CD14-positive monocyte (primary cell): ENCODE measurements at regions not wholly inside any gene's neighbourhood (a gene's known extent, or its start where the extent isn't known, plus 50 kb on each side); places are given as distances from the start of the nearest gene placed in this dataset.

Source experiments
- DNase-seq, 3 donors: peaks; one replicate each; pipeline ENCODE4 v3.0.0-alpha.2; 2011 to 2022
- H2AFZ ChIP-seq: 2 replicates; pipeline ENCODE4 v1.6.0; 2012; ENCODE audit warnings: mild to moderate bottlenecking, low read depth, low read length, inconsistent platforms; ENCODE audit not compliant: insufficient read depth, poor library complexity, severe bottlenecking
- H3K27ac ChIP-seq, 2 donors: 1 replicate in 1 of 2; 2 replicates in 1 of 2; pipeline ENCODE4 v1.5.1; 2012 to 2013; ENCODE audit warnings: low read length in 2 of 2, control low read depth in 1 of 2, inconsistent platforms in 1 of 2, low read depth in 1 of 2, mild to moderate bottlenecking in 1 of 2
- H3K27me3 ChIP-seq, 2 donors: one replicate each; pipeline versions ENCODE4 v1.6.0 to v1.6.1; 2011 to 2013; ENCODE audit warnings: low read length in 2 of 2; ENCODE audit not compliant: control insufficient read depth in 2 of 2, insufficient read depth in 2 of 2
- H3K36me3 ChIP-seq, 2 donors: replicated peaks in 1 of 2; 1 replicate in 1 of 2; 2 replicates in 1 of 2; pipeline versions ENCODE4 v1.5.1 to v1.6.1; 2012 to 2013; ENCODE audit warnings: low read length in 2 of 2, control low read depth in 1 of 2, inconsistent platforms in 1 of 2, mild to moderate bottlenecking in 1 of 2; ENCODE audit not compliant: insufficient read depth in 2 of 2, control insufficient read depth in 1 of 2
- H3K4me1 ChIP-seq, 2 donors: 1 replicate in 1 of 2; 2 replicates in 1 of 2; pipeline versions ENCODE4 v1.5.1 to v1.6.1; 2012 to 2013; ENCODE audit warnings: low read length in 2 of 2, control low read depth in 1 of 2, inconsistent platforms in 1 of 2, mild to moderate bottlenecking in 1 of 2, moderate library complexity in 1 of 2; ENCODE audit not compliant: insufficient read depth in 2 of 2, control insufficient read depth in 1 of 2
- H3K4me2 ChIP-seq: replicated peaks from 2 replicates; pipeline ENCODE3; 2012; ENCODE audit warnings: low read length, moderate library complexity, mild to moderate bottlenecking; ENCODE audit not compliant: poor library complexity, severe bottlenecking; ENCODE audit errors: extremely low read depth
- H3K4me3 ChIP-seq, 3 experiments: fragments of 200-600 bp in 1 of 3; sonication (generic) in 1 of 3; replicated peaks in 1 of 3; 1 replicate in 2 of 3; 2 replicates in 1 of 3; pipeline ENCODE4 v1.5.1; 2011 to 2013; ENCODE audit warnings: low read length in 3 of 3, mild to moderate bottlenecking in 3 of 3, control low read depth in 2 of 3, low read depth in 2 of 3, inconsistent platforms in 1 of 3, moderate library complexity in 1 of 3
- H3K79me2 ChIP-seq: 2 replicates; pipeline ENCODE4 v1.6.0; 2012; ENCODE audit warnings: mild to moderate bottlenecking, control low read depth, inconsistent platforms, low read length, moderate library complexity; ENCODE audit not compliant: insufficient read depth
- H3K9ac ChIP-seq: 2 replicates; pipeline ENCODE4 v1.6.0; 2017; ENCODE audit warnings: low read length, mild to moderate bottlenecking; ENCODE audit not compliant: insufficient read depth, poor library complexity, severe bottlenecking
- H3K9me3 ChIP-seq, 2 donors: replicated peaks in 1 of 2; 1 replicate in 1 of 2; 2 replicates in 1 of 2; pipeline versions ENCODE4 v1.5.1 to v1.6.1; 2012 to 2013; ENCODE audit warnings: low read length in 2 of 2, control low read depth in 1 of 2; ENCODE audit not compliant: control insufficient read depth in 1 of 2, insufficient read depth in 1 of 2
- H4K20me1 ChIP-seq: 2 replicates; pipeline ENCODE4 v1.6.0; 2012; ENCODE audit warnings: mild to moderate bottlenecking, low read length, control low read depth, moderate library complexity; ENCODE audit not compliant: insufficient read depth
- H3K27ac Mint-ChIP-seq, 7 donors: one replicate each; pipeline ENCODE4 v1.8.0; 2020; ENCODE audit warnings: mild to moderate bottlenecking in 7 of 7, mixed read lengths in 7 of 7, moderate library complexity in 6 of 7, inconsistent platforms in 2 of 7
- H3K27me3 Mint-ChIP-seq, 3 donors: one replicate each; pipeline ENCODE4 v1.8.0; 2021 to 2022; ENCODE audit warnings: low read depth in 3 of 3, mild to moderate bottlenecking in 3 of 3, mixed read lengths in 3 of 3, moderate library complexity in 3 of 3, inconsistent platforms in 1 of 3
- H3K36me3 Mint-ChIP-seq, 2 donors: one replicate each; pipeline ENCODE4 v1.8.0; 2020; ENCODE audit warnings: mixed read lengths in 2 of 2, inconsistent platforms in 1 of 2, mild to moderate bottlenecking in 1 of 2
- H3K4me1 Mint-ChIP-seq: one replicate; pipeline ENCODE4 v1.8.0; 2020; ENCODE audit warnings: mild to moderate bottlenecking, mixed read lengths
- H3K4me3 Mint-ChIP-seq, 2 donors: one replicate each; pipeline ENCODE4 v1.8.0; 2020; ENCODE audit warnings: mild to moderate bottlenecking in 2 of 2, mixed read lengths in 2 of 2, moderate library complexity in 1 of 2
- H3K9me3 Mint-ChIP-seq, 7 donors: one replicate each; pipeline ENCODE4 v1.8.0; 2020 to 2022; ENCODE audit warnings: mixed read lengths in 7 of 7, mild to moderate bottlenecking in 6 of 7, moderate library complexity in 6 of 7, inconsistent platforms in 2 of 7
- WGBS: methylation state at CpG from one replicate; pipeline ENCODE4 v1.1.5; 2013; ENCODE audit warnings: missing lambda C conversion rate; ENCODE audit not compliant: insufficient coverage; 5-methylcytosine and 5-hydroxymethylcytosine counted together
- intact Hi-C, 2 donors: fragments of 100-400 bp; cut with micrococcal nuclease; formaldehyde crosslinking; loops; one replicate each; pipeline versions ENCODE4 v1.15.0 to v1.15.1; 2023
- TF ChIP-seq, protein P1 (sequence below): fragments of 200-600 bp; IDR thresholded peaks from one replicate; pipeline ENCODE4 v1.8.0; 2022; ENCODE audit warnings: antibody characterized with exemption, mild to moderate bottlenecking

DNA sequence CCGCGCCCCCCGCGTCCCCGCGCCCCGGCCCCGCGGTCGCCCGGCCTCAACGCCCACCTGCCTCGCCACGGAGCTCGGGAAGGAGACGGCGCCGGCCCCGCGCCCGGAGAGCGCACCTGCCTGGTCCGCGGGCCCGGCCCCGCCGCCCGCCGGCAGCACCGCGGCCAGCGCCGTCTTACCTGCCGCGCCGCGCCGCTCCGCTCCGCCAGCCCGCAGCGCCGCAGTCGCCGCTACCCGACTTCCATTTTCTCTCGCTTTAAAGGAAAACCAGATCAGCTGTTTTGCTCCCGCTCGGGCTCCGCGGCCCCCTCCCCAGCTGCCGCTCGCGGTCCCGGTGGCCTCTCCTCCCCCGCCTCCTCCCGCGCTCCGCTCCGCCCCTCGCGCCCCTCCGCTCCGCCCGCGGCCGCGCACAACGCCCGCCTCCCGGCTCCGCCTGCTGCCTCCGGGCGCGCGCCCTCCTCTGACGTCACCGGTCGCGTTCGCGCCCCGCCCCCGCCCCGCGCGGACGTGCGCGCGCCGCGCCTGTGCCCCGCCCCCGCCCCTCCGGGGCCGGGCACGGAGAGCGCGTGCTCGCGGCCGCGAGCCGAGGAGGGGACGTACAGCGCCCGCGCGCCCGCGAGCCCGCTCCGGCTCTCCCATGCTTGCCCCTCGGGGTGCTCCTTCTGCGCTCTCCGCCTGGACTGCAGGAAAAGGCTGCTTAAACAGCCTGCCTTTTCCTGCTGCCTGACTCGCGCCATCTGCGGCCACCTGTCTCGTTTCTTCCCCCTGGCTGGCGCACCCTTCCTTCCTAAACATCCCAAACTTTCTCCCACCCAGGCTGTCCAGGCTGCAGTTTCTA, 159.8 kb upstream of the CHRNA7 start, which contains the start of gene OTUD7A:
Gene OTUD7A (minus strand): TSS at position 346 of the 838 bp plus-strand sequence.
- Histone ChIP-seq H3K79me2 (no peaks in the 10 kb centered on the region), H3K4me3 (peak within 1 kb of the TSS; percentile 57 to 91 (median 80)), H3K9ac (peak within 1 kb of the TSS; percentile 30), H3K4me1 (peaks cover 9 to 14% of the 10 kb centered on the region in 2 donors), H2AFZ (peak within 1 kb of the TSS; percentile 80), H3K27me3 (peaks cover 18 to 20% of the 10 kb centered on the region in 2 donors), H3K36me3 (no peaks in the 10 kb centered on the region), H3K4me2 (peak within 1 kb of the TSS; percentile 85), H3K27ac (peak within 1 kb of the TSS in 1 of 2 donors; percentile 39), H3K9me3 (peaks cover 4 to 7% of the 10 kb centered on the region in 2 donors), H4K20me1 (no peaks in the 10 kb centered on the region)
- Mint-ChIP-seq H3K4me3 (peak within 1 kb of the TSS; percentile 90 to 98), H3K36me3 (peaks cover 0 to 7% of the 10 kb centered on the region in 2 donors), H3K27me3 (peaks cover 14 to 43% (median 29%) of the 10 kb centered on the region in 3 donors), H3K9me3 (peaks cover 5 to 28% (median 16%) of the 10 kb centered on the region in 7 donors), H3K4me1 (peaks cover 12% of the 10 kb centered on the region), H3K27ac (peak within 1 kb of the TSS; percentile 1 to 89 (median 80))
- intact Hi-C loops: no loop called here
- TF ChIP-seq, protein P1, sequence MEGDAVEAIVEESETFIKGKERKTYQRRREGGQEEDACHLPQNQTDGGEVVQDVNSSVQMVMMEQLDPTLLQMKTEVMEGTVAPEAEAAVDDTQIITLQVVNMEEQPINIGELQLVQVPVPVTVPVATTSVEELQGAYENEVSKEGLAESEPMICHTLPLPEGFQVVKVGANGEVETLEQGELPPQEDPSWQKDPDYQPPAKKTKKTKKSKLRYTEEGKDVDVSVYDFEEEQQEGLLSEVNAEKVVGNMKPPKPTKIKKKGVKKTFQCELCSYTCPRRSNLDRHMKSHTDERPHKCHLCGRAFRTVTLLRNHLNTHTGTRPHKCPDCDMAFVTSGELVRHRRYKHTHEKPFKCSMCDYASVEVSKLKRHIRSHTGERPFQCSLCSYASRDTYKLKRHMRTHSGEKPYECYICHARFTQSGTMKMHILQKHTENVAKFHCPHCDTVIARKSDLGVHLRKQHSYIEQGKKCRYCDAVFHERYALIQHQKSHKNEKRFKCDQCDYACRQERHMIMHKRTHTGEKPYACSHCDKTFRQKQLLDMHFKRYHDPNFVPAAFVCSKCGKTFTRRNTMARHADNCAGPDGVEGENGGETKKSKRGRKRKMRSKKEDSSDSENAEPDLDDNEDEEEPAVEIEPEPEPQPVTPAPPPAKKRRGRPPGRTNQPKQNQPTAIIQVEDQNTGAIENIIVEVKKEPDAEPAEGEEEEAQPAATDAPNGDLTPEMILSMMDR: no peak
- under 1% methylated on average over 120 of the region's 122 CpGs for WGBS
- DNase-seq: peak; percentile 56 to 78 (median 66)

DNA sequence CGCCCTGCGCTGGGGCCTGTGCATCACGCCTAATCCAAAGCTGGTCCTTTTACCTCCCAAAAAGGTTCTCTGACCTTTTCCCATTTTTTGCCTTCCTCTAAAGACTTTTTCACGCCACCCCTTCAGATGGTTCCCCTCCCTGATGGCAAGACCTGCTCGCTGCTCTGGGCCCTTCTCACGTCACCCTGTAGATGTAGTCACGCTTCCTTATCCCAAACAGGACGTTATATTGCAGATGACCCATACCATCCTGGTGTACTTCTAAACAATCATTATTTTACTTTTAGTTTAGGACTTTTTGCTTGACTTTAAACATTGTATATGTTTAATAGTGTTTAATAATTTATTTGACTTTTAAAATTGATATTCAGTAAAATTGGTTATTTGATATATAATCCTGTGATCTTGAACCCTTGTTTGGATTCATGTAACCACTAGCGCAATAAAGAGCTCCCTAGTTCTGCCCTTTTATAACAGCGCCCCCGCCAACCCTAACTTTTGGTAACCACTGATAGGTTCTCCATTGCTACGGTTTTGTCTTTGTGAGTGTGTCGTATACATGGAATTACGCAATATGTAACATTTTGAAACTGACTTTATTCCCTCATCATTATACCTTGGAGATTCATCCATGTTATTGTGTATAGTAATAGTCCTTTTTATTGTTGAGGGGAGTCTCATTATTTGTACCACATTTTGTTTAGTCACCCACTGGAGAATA, 159.0 kb upstream of the CHRNA7 start:
- Mint-ChIP-seq H3K36me3 (peaks cover 0 to 7% of the 10 kb centered on the region in 2 donors), H3K4me1 (peaks cover 12% of the 10 kb centered on the region), H3K4me3 (peak overlapping the region; percentile 90 to 98), H3K9me3 (peaks cover 5 to 28% (median 16%) of the 10 kb centered on the region in 7 donors), H3K27me3 (peaks cover 14 to 45% (median 29%) of the 10 kb centered on the region in 3 donors), H3K27ac (peak overlapping the region; percentile 1 to 89 (median 80))
- H3K79me2 ChIP-seq: no peaks in the 10 kb centered on the region
- H3K4me1 ChIP-seq: peaks cover 9 to 14% of the 10 kb centered on the region in 2 donors
- H3K4me2 ChIP-seq: peak overlapping the region; percentile 85
- H3K9ac ChIP-seq: peak overlapping the region; percentile 30
- intact Hi-C loops: no loop called here
- peak overlapping the region; percentile 80 for H2AFZ ChIP-seq
- WGBS: 25% methylated on average over 5 of the region's 14 CpGs
- TF ChIP-seq, protein P1: no peak
- peak overlapping the region; percentile 57 to 84 (median 80) for H3K4me3 ChIP-seq
- DNase-seq: peak; percentile 18 to 60 (median 21)
- H3K27me3 ChIP-seq: peaks cover 18 to 20% of the 10 kb centered on the region in 2 donors
- H4K20me1 ChIP-seq: no peaks in the 10 kb centered on the region
- no peaks in the 10 kb centered on the region for H3K36me3 ChIP-seq
- peak overlapping the region in 1 of 2 donors; percentile 39 for H3K27ac ChIP-seq
- peaks cover 4 to 7% of the 10 kb centered on the region in 2 donors for H3K9me3 ChIP-seq
